CD1c-positive myeloid dendritic cell (primary cell): ENCODE measurements at regions not wholly inside any gene's neighbourhood (a gene's known extent, or its start where the extent isn't known, plus 50 kb on each side); places are given as distances from the start of the nearest gene placed in this dataset.
"Not testable (repeated sequence)": the region's sequence is repeated elsewhere in the genome, so short reads cannot be mapped to it uniquely, and the experiment has no call there.

Experiments used
- DNase-seq: peaks from one replicate; pipeline ENCODE4 v3.0.0-alpha.2; 2016; ENCODE audit errors: extremely low spot score

DNA sequence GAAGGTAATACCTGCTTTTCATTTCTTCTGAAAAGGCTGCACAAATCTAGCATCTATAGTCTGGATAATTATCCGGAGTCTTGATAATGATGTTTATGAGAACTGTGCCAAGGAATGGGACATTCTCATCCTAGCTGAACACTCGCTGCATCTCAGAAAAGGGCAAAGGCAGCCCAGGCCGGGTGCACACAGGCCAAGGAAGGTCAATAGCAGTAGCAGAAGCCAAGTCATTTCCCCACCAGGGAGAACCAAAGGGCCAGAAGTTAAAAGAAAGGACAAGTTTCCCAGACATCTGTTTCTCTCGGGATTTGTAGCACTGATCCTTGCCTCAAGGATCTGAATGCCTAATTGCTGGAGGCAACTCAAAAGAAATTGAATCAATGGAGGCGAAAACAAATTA, 66.1 kb upstream of the ANKRD55 start:
- DNase-seq = no peak

DNA sequence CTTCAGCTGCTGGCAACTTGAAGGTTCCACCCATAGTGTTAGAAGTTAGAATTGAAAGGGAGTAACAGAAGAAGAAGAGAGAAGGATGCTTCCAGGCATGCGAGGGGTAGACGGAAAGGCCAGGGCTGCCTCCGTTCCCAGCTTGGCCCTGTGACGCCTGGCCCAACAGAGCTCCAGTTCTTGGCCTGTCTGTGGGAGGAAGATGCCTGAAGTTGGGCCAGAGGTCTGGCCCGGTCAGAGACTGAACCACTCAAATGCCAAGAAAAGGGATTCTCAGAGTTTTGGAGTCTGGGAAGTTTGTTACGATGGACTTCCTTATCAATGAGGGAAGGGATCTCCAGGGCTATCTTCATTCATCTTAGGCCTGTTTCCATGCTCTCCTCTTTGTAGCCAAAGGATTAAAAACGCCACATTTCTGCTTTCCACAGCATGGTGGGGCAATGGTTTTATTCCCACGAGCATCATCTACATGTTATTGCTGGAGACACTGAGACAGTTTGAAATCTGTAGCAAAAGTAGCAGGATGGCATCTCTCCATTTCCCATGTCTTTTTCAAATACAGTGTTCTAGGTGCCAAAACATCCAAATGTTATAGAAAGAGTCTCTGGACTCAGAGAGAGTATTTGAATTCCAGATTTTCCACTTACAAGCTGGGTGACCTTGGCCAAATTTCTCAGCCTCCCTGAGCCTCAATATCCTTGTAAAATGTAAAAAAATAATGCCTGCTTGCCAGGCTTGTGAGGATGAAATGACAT, 65.4 kb upstream of the ANKRD55 start:
- no peak for DNase-seq

DNA sequence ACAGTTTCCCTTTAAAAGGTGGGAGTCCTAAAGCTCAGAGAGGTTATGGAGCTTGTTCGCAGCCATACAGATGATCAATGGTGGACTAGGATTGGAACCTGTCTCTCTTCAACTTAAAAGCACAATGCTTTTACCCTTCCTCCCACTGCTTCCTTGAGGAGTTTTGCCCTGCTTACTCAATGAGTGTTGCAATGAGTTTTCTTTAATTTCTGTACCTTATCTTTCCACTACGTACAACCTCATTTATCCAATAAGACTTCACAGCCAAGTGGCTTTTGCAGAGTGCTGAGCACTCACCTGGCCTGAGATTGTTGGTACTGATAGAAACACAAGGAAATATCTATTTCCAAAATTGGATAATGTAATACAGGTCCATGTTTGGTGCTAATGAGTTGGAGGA, 64.7 kb upstream of the ANKRD55 start:
- no peak for DNase-seq

DNA sequence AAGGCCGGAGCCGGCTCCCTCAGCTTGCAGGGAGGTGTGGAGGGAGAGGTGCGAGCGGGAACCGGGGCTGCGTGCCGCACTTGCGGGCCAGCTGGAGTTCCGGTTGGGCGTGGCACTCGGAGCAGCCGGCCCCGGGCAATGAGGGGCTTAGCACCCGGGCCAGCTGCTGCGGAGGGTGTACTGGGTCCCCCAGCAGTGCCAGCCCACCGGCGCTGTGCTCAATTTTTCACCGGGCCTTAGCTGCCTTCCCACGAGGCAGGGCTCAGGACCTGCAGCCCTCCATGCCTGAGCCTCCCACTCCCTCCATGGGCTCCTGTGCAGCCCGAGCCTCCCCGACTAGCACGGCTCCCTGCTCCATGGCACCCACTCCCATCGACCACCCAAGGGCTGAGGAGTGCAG, 62.2 kb upstream of the ANKRD55 start:
- not testable (repeated sequence) for DNase-seq

DNA sequence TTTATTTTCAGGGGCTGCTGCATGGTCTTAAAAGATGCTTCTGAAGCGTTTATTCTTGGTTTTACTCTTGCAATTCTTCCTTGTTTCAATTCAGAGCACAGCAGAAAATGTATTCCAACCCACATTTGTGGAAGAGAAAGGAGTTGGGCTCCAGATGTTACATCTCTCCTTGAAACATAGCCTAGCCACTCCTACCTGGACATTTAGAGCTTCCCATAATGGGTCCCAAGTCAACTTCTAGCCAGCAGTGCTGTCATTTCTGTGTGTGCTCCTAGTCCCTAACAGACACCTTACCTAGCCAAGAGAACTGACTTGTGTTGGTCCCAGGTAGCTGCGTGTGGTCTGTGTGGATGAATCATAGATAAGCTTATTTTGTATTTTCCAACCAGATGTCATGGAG, 61.2 kb upstream of the ANKRD55 start:
- DNase-seq = no peak

DNA sequence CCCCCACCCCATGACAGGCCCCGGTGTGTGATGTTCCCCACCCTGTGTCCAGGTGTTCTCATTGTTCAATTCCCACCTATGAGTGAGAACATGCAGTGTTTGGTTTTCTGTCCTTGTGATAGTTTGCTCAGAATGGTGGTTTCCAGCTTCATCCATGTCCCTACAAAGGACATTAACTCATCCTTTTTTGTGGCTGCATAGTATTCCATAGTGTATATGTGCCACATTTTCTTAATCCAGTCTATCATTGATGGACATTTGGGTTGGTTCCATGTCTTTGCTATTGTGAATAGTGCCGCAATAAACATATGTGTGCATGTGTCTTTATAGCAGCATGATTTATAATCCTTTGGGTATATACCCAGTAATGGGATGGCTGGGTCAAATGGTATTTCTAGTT, 59.7 kb upstream of the ANKRD55 start:
- DNase-seq = not testable (repeated sequence)

DNA sequence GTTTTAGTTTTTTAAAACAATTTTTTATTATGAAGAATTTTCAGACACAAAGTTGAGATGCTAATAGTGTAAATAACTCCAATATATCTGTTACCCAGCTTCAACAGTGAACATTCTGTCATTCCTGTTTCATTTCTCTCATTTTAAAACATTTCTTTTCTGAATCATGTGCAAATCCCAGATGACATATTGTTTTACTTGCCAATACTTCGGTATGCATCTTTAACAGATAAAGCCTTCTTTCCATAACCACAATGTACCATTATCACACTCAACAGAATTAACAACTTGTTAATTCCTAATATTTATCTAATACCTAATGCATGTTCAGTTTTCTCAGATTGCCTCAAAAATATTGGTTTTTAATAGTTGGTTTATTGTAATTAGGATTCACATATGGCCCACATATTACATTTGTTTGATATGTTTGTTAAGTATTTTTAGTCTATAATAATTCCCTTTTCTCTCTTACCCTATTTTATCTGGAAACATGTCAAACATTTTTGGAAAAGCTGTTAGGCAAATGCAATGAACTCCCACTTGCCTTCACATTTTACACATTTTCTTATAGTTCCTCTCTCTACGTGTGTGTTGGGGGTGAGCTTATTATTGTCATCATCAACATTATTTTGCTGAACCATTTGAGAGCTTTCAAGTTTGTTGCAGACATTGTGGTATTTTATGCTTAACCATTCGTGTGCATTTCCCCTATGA, 58.7 kb upstream of the ANKRD55 start:
- DNase-seq = no peak

DNA sequence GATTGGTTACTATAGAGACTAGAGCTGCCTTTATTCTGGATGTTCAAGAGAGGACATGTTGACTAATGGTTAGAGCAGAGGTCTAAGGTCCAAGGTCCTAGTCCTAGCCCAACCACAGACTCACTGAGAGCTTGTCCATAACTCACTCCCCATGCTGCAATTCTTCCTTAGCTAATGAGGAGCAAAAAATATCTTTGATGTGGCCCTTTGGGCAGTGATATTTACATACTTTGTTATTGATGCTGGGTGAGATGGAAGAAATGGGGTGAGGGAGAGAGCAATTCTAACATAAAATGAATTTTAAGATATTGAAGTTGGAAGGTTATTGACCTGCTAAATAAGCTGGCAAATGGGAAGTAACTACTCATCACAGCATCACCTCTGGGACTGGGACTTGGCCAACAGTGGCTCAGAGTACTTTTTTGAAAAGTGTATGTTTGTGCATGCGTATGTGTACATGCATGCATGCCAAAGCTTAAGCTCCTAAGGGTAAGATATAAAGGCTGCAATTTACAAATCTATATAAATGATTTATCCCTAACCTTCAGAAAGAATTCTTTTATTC, 58.0 kb upstream of the ANKRD55 start:
- DNase-seq = no peak

DNA sequence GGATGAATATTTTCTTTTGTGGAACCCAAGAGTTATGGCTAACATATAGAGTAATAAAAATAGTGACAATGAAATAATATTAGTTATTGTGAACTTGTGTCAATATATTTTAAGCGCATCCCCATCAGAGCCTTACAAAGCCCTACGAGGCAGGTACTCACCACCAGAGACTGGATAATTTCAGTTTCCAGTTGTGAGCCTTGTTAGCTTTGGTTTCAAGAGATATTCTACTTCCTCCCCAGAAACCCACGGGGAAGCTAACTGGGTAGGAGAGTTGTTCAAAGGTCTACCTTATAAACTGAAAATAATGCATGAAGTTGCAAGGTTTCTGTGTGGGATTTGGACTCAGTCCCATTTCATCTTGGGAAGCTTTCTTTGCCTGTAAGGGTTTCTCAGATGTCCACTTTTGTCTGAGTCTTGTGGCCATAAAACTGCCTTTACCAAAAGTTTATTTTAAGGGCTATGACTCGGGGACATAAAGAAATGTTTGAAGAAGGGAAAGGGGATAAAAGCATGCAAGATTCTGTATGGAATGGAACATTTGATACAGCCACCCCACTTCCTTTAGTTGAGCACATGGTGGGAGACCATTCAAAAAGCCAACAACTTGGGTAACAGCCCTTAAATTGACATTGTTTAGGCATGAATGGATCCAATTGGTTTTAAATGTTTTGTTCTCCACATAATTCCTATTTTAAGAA, 57.4 kb upstream of the ANKRD55 start:
- DNase-seq = no peak

DNA sequence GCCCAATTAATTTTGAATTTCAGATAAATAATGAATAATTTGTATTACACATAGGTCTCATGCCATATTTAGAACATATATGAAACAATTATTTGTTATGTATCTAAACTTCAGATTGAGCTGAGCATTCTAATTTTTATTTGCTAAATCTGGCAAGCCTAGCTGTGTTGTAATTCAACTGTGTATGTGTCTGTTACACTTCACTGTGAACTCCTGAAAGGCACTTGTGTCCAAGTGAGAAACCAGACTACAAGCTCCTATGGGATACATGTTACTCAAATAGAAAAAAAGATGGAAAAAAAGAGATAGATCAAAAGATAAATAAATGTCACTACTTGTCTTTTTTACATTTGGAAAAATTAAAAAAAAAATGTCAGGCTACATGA, 56.5 kb upstream of the ANKRD55 start:
- no peak for DNase-seq

DNA sequence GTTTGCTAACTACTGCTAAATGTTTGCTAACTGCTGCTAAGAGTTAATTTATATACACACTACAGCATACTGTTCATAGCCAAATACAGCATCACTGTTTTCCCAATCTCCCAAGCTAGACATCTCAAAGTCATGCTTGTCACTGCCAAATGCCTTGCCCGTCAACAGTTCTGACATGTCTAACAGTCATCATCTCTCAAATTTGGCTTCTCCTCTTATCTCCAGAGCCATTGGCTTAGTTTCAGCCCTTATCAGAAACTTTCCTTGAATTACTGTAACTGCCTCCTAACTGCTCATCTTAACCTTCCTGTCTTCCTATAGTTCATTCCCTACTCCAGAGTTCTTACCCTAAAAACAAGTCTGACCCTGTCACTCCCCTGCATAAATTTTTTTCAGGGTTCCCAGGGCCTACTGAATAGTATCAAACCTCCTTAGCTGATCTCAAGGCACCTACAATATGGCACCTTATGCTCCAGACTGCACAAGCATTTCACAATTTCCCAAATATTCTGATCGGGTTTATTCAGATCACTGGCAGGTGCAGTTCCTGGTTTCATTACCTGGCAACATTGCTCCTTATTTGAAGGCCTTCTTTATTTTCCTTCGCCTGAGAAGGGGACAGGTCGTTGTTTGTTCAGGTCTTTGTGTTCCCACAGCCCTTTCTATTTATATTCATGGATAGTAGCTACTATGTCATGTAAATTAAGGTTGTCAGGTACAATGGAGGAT, 55.9 kb upstream of the ANKRD55 start:
- no peak for DNase-seq

DNA sequence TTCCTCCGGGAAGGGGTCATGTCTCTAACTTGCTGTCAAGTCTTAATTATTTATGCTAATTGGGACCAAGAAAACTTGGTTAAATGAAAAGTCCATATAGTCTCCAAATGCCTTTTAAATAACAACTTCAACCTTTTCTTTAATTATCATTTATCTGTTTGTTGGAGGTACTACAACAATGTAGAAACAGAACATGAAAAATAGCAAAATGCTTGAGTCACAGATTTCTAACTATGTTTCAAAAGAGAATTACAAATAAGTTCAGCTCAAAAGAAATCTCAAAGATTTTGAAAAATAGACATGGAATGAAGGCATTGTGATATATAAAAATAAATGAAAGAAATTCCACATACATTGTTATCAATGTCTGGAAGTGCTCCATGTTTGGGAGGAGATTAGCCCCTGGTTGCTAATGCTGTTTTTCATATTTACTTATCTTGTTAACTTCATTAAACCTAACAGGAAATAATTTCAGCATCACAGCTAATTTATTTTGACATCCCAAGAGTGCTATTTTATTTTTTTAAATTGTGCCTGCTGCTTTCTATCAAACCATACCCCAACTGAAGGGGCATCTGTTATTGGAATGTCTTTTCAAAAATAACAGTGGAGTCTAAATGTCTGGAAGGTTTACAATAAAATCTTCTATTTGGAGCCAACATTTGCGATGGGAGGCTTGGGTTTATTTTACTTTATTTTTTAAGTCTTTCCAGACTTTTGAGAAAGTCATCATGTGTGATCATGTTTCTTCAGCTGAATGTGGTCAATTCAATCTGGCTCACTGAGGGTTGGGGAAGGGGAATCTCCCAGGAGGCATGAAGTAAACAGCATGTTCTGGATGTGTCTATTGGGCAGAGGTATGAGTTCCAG, 53.1 kb upstream of the ANKRD55 start:
- DNase-seq = no peak

DNA sequence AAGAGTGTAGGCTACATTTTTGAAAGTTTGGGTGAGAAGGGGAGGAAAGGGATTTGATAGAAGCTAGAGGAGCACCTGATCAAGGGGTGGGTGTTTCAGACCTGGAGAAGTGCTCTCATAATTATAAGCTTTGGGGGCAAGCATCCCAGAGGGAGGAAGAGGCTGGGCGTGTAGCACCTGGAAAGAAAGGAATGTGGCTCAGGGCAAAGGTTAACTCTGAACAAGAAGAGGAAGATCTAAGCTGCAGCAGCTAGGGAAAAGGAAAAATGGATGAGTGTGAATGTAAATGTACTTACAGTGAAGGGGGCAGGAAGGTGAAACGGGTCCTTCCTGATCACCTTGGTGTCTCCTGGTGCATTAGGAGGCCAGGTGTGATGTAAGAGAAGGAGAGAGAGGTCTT, 49.8 kb upstream of the ANKRD55 start:
- DNase-seq = no peak
